Panc1 (cell line): ENCODE measurements at regions not wholly inside any gene's neighbourhood (a gene's known extent, or its start where the extent isn't known, plus 50 kb on each side); places are given as distances from the start of the nearest gene placed in this dataset.

Source experiments
- CTCF ChIP-seq: fragments of 450-650 bp; IDR thresholded peaks from 2 replicates; pipeline ENCODE4 v1.5.1; 2017; ENCODE audit warnings: mild to moderate bottlenecking
- POLR2AphosphoS5 ChIP-seq: IDR thresholded peaks from 2 replicates; pipeline ENCODE4 v1.6.1; 2012; ENCODE audit warnings: mild to moderate bottlenecking, low read depth, low read length, moderate library complexity
- REST ChIP-seq, 2 experiments: IDR thresholded peaks; 2 replicates each; pipeline ENCODE4 v1.6.1; 2011 to 2012; ENCODE audit warnings: low read depth in 2 of 2, control low read depth in 1 of 2, low read length in 1 of 2, mild to moderate bottlenecking in 1 of 2, moderate library complexity in 1 of 2; ENCODE audit not compliant: insufficient read depth in 1 of 2
- SIN3A ChIP-seq: IDR thresholded peaks from 2 replicates; pipeline ENCODE4 v1.6.1; 2012; ENCODE audit warnings: low read depth, mild to moderate bottlenecking, low read length, moderate library complexity, borderline replicate concordance; ENCODE audit not compliant: insufficient read depth
- TCF7L2 ChIP-seq: IDR thresholded peaks from 2 replicates; pipeline ENCODE4 v1.6.1; 2011; ENCODE audit warnings: mild to moderate bottlenecking, low read depth, low read length, inconsistent platforms

- TF ChIP-seq CTCF: no peak
- TF ChIP-seq TCF7L2: no peak
- no peak for TF ChIP-seq SIN3A
- TF ChIP-seq POLR2AphosphoS5: no peak
- no peak for TF ChIP-seq REST (IDR thresholded peaks at IDR 0.05; ENCODE audit: insufficient read depth in 1 of 2, low read depth in 2 of 2, low read length in 1 of 2)
These were observed 82.0 kb upstream of the LRIG1 start for GRCh38 chr3:66582721-66583423.
